Hematopoietic multipotent progenitor cell (in vitro differentiated cells): ENCODE measurements at regions not wholly inside any gene's neighbourhood (a gene's known extent, or its start where the extent isn't known, plus 50 kb on each side); places are given as distances from the start of the nearest gene placed in this dataset.

ENCODE experiments used
- DNase-seq, 3 donors: peaks; one replicate each; pipeline ENCODE4 v3.0.0-alpha.2; 2011 to 2015; ENCODE audit warnings: low read depth in 2 of 3, low spot score in 2 of 3

- DNase-seq = no peak
Observed at GRCh38 chr21:16071761-16072160, 342.0 kb downstream of the USP25 start.

- DNase-seq = no peak
Observed at GRCh38 chr21:16072221-16072620, 342.4 kb downstream of the USP25 start.

GRCh38 chr21:16072737-16073136 is 343.0 kb downstream of the USP25 start:
- no peak for DNase-seq

GRCh38 chr21:16073586-16073985 is 343.8 kb downstream of the USP25 start:
- no peak for DNase-seq

- DNase-seq = no peak
Observed at GRCh38 chr21:16074950-16075489, 345.2 kb downstream of the USP25 start.

GRCh38 chr21:16075649-16076282 is 346.0 kb downstream of the USP25 start:
- DNase-seq = no peak

GRCh38 chr21:16076465-16076864 is 346.7 kb downstream of the USP25 start:
- DNase-seq = no peak

- no peak for DNase-seq
Observed at GRCh38 chr21:16078382-16078781, 348.6 kb downstream of the USP25 start.

GRCh38 chr21:16079830-16080229 is 350.0 kb downstream of the USP25 start:
- DNase-seq = no peak

- no peak for DNase-seq
Observed at GRCh38 chr21:16081304-16081703, 351.5 kb downstream of the USP25 start.

- peak in 2 of 3 donors; percentile 10 to 58 for DNase-seq
Observed at GRCh38 chr21:16082038-16082816, 352.4 kb downstream of the USP25 start.

- DNase-seq = no peak
Observed at GRCh38 chr21:16084776-16085364, 355.1 kb downstream of the USP25 start.

- DNase-seq = no peak
Observed at GRCh38 chr21:16085421-16085820, 355.6 kb downstream of the USP25 start.

GRCh38 chr21:16086121-16086520 is 356.3 kb downstream of the USP25 start:
- no peak for DNase-seq

- no peak for DNase-seq
Observed at GRCh38 chr21:16086936-16087335, 357.2 kb downstream of the USP25 start.

- DNase-seq = no peak
Observed at GRCh38 chr21:16087523-16087922, 357.7 kb downstream of the USP25 start.

- DNase-seq = no peak
Observed at GRCh38 chr21:16088056-16088455, 358.3 kb downstream of the USP25 start.

GRCh38 chr21:16095005-16095404 is 365.2 kb downstream of the USP25 start:
- DNase-seq = no peak

- DNase-seq = no peak
Observed at GRCh38 chr21:16096988-16097387, 367.2 kb downstream of the USP25 start.

GRCh38 chr21:16102113-16102512 is 372.3 kb downstream of the USP25 start:
- no peak for DNase-seq

- no peak for DNase-seq
Observed at GRCh38 chr21:16108561-16109075, 378.8 kb downstream of the USP25 start.
